GM10847 (cell line): ENCODE measurements at regions not wholly inside any gene's neighbourhood (a gene's known extent, or its start where the extent isn't known, plus 50 kb on each side); places are given as distances from the start of the nearest gene placed in this dataset.

Source experiments
- POLR2A ChIP-seq: IDR thresholded peaks from 2 replicates; pipeline ENCODE4 v1.6.1; 2011; ENCODE audit not compliant: insufficient read length; ENCODE audit errors: extremely low read depth

DNA sequence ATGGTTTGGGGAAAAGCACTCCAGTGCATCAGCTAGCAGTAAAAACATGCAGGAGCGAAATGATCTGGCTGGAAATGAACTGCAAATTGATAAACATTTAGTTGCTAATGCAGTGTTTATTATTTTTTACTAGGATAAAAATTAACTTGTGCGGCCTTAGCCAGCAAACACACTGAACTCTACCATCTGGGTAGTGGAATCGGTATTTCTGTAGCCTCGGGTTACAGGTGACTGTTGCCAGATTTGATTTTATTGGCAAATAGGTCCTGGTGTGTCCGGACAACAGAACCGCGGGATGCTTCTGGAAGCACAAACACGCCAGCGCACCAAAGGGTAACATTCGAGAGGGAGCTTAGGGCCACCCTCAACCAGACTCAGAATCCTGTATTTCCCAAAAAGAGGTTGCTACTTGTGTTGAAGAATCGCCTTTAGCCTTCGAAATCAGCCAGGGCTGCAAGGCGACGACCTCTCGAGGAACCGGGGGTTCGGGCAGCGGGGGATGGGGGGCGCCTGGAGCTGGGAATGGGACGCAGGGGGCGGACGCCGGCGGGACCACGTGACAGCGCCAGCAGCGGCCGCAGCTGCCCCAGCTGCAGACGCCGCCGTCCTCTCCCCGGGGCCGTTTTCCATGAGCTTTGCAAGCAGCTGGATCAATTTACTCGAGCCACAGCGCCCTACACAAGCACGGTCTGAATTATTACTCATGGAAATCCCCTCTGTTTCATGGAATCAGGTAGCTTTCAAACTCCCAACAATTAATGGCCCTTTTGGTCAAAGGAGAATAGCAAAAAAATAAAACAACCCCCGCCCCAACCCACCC lies 158.8 kb downstream of the TOMM20 start:
- no peak for TF ChIP-seq POLR2A

GRCh38 chr1:234969011-234969441 lies 159.6 kb downstream of the TOMM20 start:
- TF ChIP-seq POLR2A = no peak

DNA sequence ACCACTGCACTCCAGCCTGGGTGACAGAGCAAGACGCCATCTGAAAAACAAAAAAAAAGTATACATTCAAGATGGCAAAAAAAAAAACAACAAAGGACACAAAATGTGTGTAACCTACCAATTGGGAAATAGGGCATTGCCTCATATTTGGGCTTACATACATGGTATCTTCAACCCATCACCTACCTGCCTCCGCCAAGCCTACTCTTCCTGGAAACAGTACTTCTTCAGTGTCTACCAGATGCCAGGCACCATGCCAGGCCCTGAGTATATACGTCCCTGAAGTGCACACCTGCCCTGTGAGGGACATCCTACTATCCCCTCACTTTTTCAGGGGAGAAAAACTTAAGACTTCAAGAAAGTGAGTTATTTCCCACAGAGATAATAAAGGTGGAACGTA lies 160.2 kb downstream of the TOMM20 start:
- no peak for TF ChIP-seq POLR2A

- no peak for TF ChIP-seq POLR2A
Measured at GRCh38 chr1:234967121-234967520, 161.5 kb downstream of the TOMM20 start.

- no peak for TF ChIP-seq POLR2A
Measured at GRCh38 chr1:234965111-234965510, 163.5 kb downstream of the TOMM20 start.

- no peak for TF ChIP-seq POLR2A
Measured at GRCh38 chr1:234963904-234964702, 164.5 kb downstream of the TOMM20 start.

- TF ChIP-seq POLR2A = no peak
Measured at GRCh38 chr1:234963180-234963903, 165.3 kb downstream of the TOMM20 start.

- TF ChIP-seq POLR2A = no peak
Measured at GRCh38 chr1:234962340-234962989, 166.2 kb downstream of the TOMM20 start.

- TF ChIP-seq POLR2A = no peak
Measured at GRCh38 chr1:234961456-234962339, 166.9 kb downstream of the TOMM20 start.

GRCh38 chr1:234960722-234961455 lies 167.7 kb downstream of the TOMM20 start:
- TF ChIP-seq POLR2A = no peak

- no peak for TF ChIP-seq POLR2A
Measured at GRCh38 chr1:234958706-234959657, 169.7 kb downstream of the TOMM20 start.

GRCh38 chr1:234958066-234958705 lies 170.5 kb downstream of the TOMM20 start:
- TF ChIP-seq POLR2A = no peak
